Cerebellar nuclear complex (tissue), 1 donor: ENCODE measurements at regions not wholly inside any gene's neighbourhood (a gene's known extent, or its start where the extent isn't known, plus 50 kb on each side); places are given as distances from the start of the nearest gene placed in this dataset.
A peak's percentile ranks its signal among the peaks of the same experiment; 100 is the strongest.
"Not testable (repeated sequence)": the region's sequence is repeated elsewhere in the genome, so short reads cannot be mapped to it uniquely, and the experiment has no call there.

Source experiments
- DNase-seq, 2 experiments: peaks; one replicate each; lab custom pipeline; 2025; lab: John Stamatoyannopoulos, UW

GRCh38 chrX:145881175-145881995 is 63.8 kb downstream of the SLITRK2 start:
- DNase-seq, result no peak

- DNase-seq, result no peak
Measured at GRCh38 chrX:145886469-145886868, 68.8 kb downstream of the SLITRK2 start.

GRCh38 chrX:145910017-145910416 is 92.4 kb downstream of the SLITRK2 start:
- DNase-seq, result no peak

GRCh38 chrX:145919400-145919799 is 101.8 kb downstream of the SLITRK2 start:
- DNase-seq, result no peak

DNA sequence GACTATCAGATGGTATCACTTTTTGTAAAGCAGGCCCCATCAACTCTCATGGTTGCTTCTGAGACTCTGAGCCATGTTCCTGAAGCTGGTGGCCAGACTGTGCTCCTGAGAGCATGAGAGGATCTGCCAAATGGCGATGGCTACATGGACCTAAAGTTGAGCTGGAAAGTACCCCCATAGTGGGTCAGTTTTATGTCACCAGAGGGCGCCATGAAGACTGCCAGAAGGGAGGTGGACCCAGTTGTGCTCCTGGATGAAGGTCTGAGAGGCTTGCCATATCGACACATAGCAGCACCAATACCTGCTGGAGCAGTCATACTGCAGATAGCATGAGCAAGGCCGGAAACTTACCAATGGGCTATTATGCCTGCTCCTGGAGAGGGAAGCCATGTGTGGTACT is 105.7 kb downstream of the SLITRK2 start:
- no peak for DNase-seq

- no peak for DNase-seq
Measured at GRCh38 chrX:145936769-145937168, 119.1 kb downstream of the SLITRK2 start.

- DNase-seq, result no peak
Measured at GRCh38 chrX:145949056-145949455, 131.4 kb downstream of the SLITRK2 start.

GRCh38 chrX:145953628-145954027 is 136.0 kb downstream of the SLITRK2 start:
- DNase-seq, result no peak

- DNase-seq, result no peak
Measured at GRCh38 chrX:145990051-145990450, 172.4 kb downstream of the SLITRK2 start.

- DNase-seq, result no peak
Measured at GRCh38 chrX:146006637-146007036, 189.0 kb downstream of the SLITRK2 start.

GRCh38 chrX:146036000-146036399 is 218.4 kb downstream of the SLITRK2 start:
- DNase-seq, result no peak

GRCh38 chrX:146041741-146042140 is 224.1 kb downstream of the SLITRK2 start:
- no peak for DNase-seq

DNA sequence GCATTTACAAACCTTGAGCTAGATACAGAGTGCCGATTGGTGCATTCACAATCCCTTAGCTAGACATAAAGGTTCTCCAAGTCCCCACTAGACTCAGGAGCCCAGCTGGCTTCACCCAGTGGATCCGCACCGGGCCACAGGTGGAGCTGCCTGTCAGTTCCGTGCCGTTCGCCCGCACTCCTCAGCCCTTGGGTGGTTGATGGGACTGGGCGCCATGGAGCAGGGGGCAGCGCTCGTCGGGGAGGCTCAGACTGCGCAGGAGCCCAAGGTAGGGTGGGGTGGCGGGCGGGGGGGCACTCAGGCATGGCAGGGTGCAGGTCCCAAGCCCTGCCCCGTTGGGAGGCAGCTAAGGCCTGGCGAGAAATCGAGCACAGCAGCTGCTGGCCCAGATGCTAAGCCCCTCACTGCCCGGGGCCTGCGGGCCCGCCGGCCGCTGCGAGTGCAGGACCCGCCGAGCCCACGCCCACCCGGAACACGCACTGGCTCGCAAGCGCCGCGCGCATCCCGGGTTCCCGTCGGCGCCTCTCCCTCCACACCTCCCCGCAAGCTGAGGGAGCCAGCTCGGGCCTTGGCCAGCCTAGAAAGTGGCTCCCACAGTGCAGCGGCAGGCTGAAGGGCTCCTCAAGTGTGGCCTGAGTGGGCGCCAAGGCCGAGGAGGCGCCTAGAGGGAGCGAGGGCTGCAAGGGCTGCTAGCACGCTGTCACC is 228.5 kb downstream of the SLITRK2 start:
- DNase-seq, result not testable (repeated sequence)

- DNase-seq, result not testable (repeated sequence)
Measured at GRCh38 chrX:146049568-146049967, 231.9 kb downstream of the SLITRK2 start.

- peak; percentile 5 to 42 for DNase-seq
Measured at GRCh38 chrX:146054311-146054710, 236.7 kb downstream of the SLITRK2 start.

DNA sequence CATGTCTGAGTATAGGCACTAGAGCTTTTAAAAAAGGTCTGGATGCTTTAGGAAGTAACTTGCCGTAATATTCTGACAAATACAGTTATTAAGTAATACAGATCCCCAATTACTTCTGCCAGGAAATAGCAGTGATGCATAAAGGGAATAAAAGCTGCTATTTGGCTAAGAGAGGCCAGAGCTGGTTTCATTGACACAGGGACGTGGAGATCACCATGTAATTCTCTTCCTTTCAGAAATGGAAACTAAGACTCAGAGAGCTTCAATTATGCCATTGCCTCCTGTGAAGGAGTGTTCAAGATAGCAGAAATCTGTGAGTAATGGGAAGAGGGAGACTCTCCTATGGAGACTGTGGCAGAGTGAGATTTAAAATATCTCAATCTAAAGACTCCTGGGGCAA is 238.1 kb downstream of the SLITRK2 start:
- DNase-seq, result no peak

- DNase-seq, result no peak
Measured at GRCh38 chrX:146056511-146057081, 239.0 kb downstream of the SLITRK2 start.

DNA sequence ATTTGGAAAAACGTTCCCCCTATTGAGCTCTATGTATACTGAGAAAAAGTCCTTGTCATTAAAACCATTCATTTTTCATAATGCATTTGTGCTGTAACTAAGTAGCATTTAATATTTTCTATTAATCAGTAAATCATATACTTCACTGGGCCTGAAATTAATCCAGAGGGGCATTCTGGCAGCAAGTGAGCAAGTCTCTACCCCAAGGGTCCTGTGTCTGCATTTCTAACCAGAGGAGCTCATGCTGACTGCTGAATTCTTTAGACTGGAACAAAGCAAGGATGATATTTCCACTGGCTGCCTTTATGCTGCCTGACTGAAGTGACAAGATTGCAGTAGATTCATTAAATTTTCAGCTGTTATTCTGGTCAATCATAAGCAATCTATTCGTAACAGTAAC is 246.5 kb downstream of the SLITRK2 start:
- no peak for DNase-seq

DNA sequence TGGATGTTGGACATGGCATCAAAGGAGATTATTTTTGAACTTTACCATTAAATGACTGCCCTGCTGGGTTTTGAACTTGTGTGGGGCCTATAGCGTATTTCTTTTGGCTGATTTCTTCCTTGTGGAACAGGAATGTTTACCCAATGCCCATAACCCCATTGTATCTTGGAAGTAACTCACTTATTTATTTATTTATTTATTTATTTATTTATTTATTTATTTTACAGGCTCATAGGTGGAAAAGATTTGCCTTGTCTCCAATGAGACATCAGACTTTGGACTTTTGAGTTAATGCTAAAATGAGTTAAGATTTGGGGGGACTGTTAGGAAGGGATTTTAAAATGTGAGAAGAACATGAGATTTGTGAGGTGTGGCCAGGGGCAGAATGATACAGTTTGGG is 273.1 kb downstream of the SLITRK2 start:
- no peak for DNase-seq

DNA sequence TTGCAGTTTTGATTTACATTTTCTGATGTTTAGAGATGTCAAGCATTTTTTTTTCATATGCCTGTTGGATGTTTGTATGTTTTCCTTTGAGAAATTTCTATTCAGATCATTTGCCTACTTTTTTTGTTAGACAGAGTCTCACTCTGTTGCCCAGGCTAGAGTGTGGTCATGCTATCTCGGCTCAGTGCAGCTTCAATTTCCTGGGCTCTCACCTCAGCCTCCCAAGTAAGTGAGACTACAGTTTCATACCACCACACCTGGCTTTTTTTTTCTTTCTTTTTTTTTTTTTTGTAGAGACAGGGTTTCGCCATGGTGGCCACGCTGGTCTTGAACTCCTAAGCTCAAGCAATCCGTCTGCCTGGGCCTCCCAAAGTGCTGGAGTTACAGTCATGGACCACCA is 291.7 kb downstream of the SLITRK2 start:
- no peak for DNase-seq

DNA sequence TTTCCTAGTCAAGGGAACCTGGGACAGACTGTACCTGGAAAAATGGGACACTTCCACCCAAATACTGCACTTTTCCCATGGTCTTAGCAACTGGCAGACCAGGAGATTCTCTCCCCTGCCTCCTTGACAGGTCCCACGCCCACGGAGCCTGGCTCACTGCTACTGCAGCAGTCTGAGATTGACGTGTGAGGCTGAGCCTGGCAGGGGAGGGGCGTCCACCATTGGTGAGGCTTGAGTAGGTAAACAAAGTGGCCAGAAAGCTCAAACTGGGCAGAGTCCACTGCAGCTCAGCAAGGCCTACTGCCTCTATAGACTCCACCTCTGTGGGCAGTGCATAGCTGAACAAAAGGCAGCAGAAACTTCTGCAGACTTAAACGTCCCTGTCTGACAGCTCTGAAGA is 301.4 kb downstream of the SLITRK2 start:
- DNase-seq, result not testable (repeated sequence)

GRCh38 chrX:146127617-146128016 is 310.0 kb downstream of the SLITRK2 start:
- no peak for DNase-seq

- DNase-seq, result no peak
Measured at GRCh38 chrX:146141221-146141620, 323.6 kb downstream of the SLITRK2 start.
